Rectal smooth muscle tissue (tissue), 1 donor: ENCODE measurements at regions not wholly inside any gene's neighbourhood (a gene's known extent, or its start where the extent isn't known, plus 50 kb on each side); places are given as distances from the start of the nearest gene placed in this dataset.
"Not testable (repeated sequence)": the region's sequence is repeated elsewhere in the genome, so short reads cannot be mapped to it uniquely, and the experiment has no call there.

ENCODE experiments used
- H3K27ac ChIP-seq: one replicate; pipeline ENCODE4 v1.7.0; 2013; ENCODE audit warnings: low read depth, low read length, inconsistent platforms
- H3K27me3 ChIP-seq: one replicate; pipeline ENCODE4 v1.7.0; 2013; ENCODE audit warnings: low read length; ENCODE audit not compliant: control insufficient read depth, insufficient read depth
- H3K36me3 ChIP-seq: one replicate; pipeline ENCODE4 v1.7.0; 2013; ENCODE audit warnings: low read length; ENCODE audit not compliant: control insufficient read depth, insufficient read depth
- H3K4me1 ChIP-seq: one replicate; pipeline ENCODE4 v1.7.0; 2013; ENCODE audit warnings: low read length; ENCODE audit not compliant: control insufficient read depth, insufficient read depth
- H3K4me3 ChIP-seq: one replicate; pipeline ENCODE4 v1.7.0; 2013; ENCODE audit warnings: low read length
- H3K9ac ChIP-seq: one replicate; pipeline ENCODE4 v1.7.0; 2013; ENCODE audit warnings: low read length

GRCh38 chr14:88955455-88955854 is 131.0 kb downstream of the TTC8 start:
- Histone ChIP-seq H3K27me3 (no peaks in the 10 kb centered on the region), H3K27ac (no peak overlapping the region), H3K4me3 (no peak overlapping the region), H3K36me3 (no peaks in the 10 kb centered on the region), H3K4me1 (no peaks in the 10 kb centered on the region), H3K9ac (no peak overlapping the region)

GRCh38 chr14:88960496-88960895 is 136.0 kb downstream of the TTC8 start:
- H3K4me1 ChIP-seq, result no peaks in the 10 kb centered on the region
- no peaks in the 10 kb centered on the region for H3K27me3 ChIP-seq
- no peak overlapping the region for H3K9ac ChIP-seq
- no peak overlapping the region for H3K27ac ChIP-seq
- no peak overlapping the region for H3K4me3 ChIP-seq
- H3K36me3 ChIP-seq, result no peaks in the 10 kb centered on the region

- H3K4me3 ChIP-seq, result no peak overlapping the region
- H3K4me1 ChIP-seq, result no peaks in the 10 kb centered on the region
- H3K27ac ChIP-seq, result no peak overlapping the region
- no peaks in the 10 kb centered on the region for H3K36me3 ChIP-seq
- no peak overlapping the region for H3K9ac ChIP-seq
- no peaks in the 10 kb centered on the region for H3K27me3 ChIP-seq
Observed at GRCh38 chr14:88961214-88961613, 136.8 kb downstream of the TTC8 start.

GRCh38 chr14:88962356-88962755 is 137.9 kb downstream of the TTC8 start:
- Histone ChIP-seq H3K4me3 (no peak overlapping the region), H3K36me3 (no peaks in the 10 kb centered on the region), H3K27me3 (no peaks in the 10 kb centered on the region), H3K27ac (no peak overlapping the region), H3K4me1 (no peaks in the 10 kb centered on the region), H3K9ac (no peak overlapping the region)

GRCh38 chr14:88967299-88967698 is 142.8 kb downstream of the TTC8 start:
- Histone ChIP-seq H3K9ac (no peak overlapping the region), H3K36me3 (no peaks in the 10 kb centered on the region), H3K4me1 (no peaks in the 10 kb centered on the region), H3K27ac (no peak overlapping the region), H3K4me3 (no peak overlapping the region), H3K27me3 (no peaks in the 10 kb centered on the region)

- no peak overlapping the region for H3K27ac ChIP-seq
- no peaks in the 10 kb centered on the region for H3K4me1 ChIP-seq
- no peaks in the 10 kb centered on the region for H3K27me3 ChIP-seq
- H3K4me3 ChIP-seq, result no peak overlapping the region
- H3K36me3 ChIP-seq, result no peaks in the 10 kb centered on the region
- H3K9ac ChIP-seq, result no peak overlapping the region
Observed at GRCh38 chr14:88975043-88975830, 150.8 kb downstream of the TTC8 start.

- no peaks in the 10 kb centered on the region for H3K36me3 ChIP-seq
- H3K4me1 ChIP-seq, result no peaks in the 10 kb centered on the region
Observed at GRCh38 chr14:88975926-88976325, 151.5 kb downstream of the TTC8 start.

GRCh38 chr14:88980907-88981306 is 156.5 kb downstream of the TTC8 start:
- H3K4me3 ChIP-seq, H3K9ac ChIP-seq, H3K27me3 ChIP-seq, H3K27ac ChIP-seq, H3K36me3 ChIP-seq, H3K4me1 ChIP-seq: not testable (repeated sequence)

More at GRCh38 chr14:88975926-88976325, 151.5 kb downstream of the TTC8 start:
- no peak overlapping the region for H3K9ac ChIP-seq
- no peaks in the 10 kb centered on the region for H3K27me3 ChIP-seq
- no peak overlapping the region for H3K27ac ChIP-seq
- no peak overlapping the region for H3K4me3 ChIP-seq

GRCh38 chr14:88981948-88982347 is 157.5 kb downstream of the TTC8 start:
- Histone ChIP-seq H3K36me3 (no peaks in the 10 kb centered on the region), H3K4me1 (no peaks in the 10 kb centered on the region), H3K27ac (no peak overlapping the region), H3K27me3 (no peaks in the 10 kb centered on the region), H3K9ac (no peak overlapping the region), H3K4me3 (no peak overlapping the region)

GRCh38 chr14:88983755-88984154 is 159.3 kb downstream of the TTC8 start:
- Histone ChIP-seq H3K4me1 (no peaks in the 10 kb centered on the region), H3K27me3 (no peaks in the 10 kb centered on the region), H3K9ac (no peak overlapping the region), H3K4me3 (no peak overlapping the region), H3K36me3 (no peaks in the 10 kb centered on the region), H3K27ac (no peak overlapping the region)

- H3K27me3 ChIP-seq, result no peaks in the 10 kb centered on the region
- H3K4me1 ChIP-seq, result no peaks in the 10 kb centered on the region
- no peak overlapping the region for H3K9ac ChIP-seq
- no peak overlapping the region for H3K27ac ChIP-seq
- H3K4me3 ChIP-seq, result no peak overlapping the region
- no peaks in the 10 kb centered on the region for H3K36me3 ChIP-seq
Observed at GRCh38 chr14:88985654-88986053, 161.2 kb downstream of the TTC8 start.

GRCh38 chr14:88986146-88986841 is 161.8 kb downstream of the TTC8 start:
- Histone ChIP-seq H3K4me1 (no peaks in the 10 kb centered on the region), H3K36me3 (no peaks in the 10 kb centered on the region), H3K27me3 (no peaks in the 10 kb centered on the region), H3K4me3 (no peak overlapping the region), H3K27ac (no peak overlapping the region), H3K9ac (no peak overlapping the region)

- not testable (repeated sequence) for H3K4me3 ChIP-seq
Observed at GRCh38 chr14:88986908-88987307, 162.5 kb downstream of the TTC8 start.

More at GRCh38 chr14:88986908-88987307, 162.5 kb downstream of the TTC8 start:
- H3K27ac ChIP-seq, H3K27me3 ChIP-seq, H3K4me1 ChIP-seq, H3K36me3 ChIP-seq, H3K9ac ChIP-seq: not testable (repeated sequence)
